ENCODE measurements at regions not wholly inside any gene's neighbourhood (a gene's known extent, or its start where the extent isn't known, plus 50 kb on each side); places are given as distances from the start of the nearest gene placed in this dataset.

DNA sequence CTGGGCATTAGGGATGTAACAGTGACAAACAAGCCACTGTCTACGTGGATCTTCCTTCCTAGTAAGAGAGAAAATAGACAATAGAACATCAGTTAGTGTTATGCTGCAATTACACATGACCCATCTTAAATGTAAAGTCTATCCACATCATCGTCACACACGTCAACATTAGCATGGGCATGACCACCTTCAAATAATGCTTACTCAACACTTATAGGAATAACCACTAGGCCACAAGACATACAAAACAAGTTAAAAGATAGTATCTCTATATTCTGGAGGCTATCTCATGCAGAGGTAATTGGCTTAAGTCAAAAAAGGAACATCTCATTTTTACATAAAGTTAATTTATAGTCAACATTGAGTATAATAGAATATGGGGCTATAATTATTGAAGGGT is 156.5 kb downstream of the MOXD1 start:
- no peak for DNase-seq (ENCODE audit: low spot score)

DNA sequence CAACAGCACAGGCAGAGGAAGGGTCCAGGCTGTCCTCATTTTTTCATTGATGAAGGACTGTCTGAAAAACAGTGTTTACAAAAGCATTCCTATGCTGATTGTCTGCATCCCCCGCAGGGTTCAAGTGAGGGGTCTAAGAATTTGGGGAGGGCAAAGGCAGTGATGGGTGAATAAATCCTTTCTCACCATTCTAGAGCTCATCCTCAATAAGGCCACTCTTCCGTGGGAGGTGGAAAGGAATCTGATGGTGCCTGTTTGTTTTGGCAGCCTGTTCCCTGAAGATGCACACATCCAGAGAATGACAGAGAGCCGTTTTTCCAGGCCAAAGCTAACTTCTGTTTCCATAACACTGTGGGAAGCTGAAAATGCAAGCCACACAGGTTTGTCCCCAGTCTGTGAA is 164.5 kb downstream of the MOXD1 start:
- DNase-seq (ENCODE audit: low spot score), result no peak

DNA sequence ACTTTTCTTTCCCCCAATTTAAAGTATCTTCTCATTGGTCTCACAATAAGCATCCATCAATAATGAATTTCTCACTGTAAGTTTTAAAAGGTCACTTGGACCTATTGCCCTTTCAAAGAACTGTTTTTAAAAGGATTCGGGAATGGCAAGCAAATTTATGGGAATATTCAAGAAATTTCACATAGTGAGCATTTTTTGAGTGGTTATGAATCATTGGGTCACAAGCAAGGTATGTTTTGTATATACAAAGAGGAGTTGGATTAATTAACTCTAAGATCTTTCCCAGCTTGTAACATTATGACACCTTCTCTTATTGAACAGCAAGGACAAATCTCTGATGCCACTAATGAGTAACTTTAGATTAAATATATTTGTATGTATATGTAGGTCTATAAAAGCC is 165.0 kb downstream of the MOXD1 start:
- no peak for DNase-seq (ENCODE audit: low spot score)

DNA sequence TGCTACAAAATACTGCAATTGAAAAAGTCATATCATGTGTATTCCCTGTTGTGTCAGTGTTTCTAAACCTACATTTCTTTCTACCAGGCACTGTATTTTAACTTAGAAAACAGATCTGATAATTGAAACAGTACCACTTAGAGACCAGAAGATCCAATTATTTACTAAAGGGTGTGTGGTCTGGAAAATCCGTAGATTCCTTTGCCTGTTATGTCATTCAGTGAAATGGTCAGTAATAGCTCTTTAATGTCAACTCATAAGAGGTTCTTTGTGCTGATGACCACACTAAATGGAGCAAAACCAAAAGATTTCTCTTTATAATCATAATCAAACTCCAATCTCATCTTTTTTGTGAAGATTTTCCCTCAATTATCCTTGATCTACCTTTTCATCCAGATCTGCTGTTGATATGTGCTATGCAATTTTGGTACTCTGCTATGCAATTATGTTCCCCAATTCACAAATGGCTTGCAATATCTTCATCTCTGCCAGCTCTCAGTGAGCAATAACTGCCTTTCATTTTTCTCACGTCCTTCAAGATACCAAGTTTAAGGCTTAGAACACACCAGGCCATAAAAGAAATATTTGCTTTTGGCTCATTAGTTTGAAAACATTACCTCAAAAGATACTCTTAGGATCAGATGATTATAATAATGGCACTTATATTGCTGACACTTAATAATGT is 165.5 kb downstream of the MOXD1 start:
- DNase-seq (ENCODE audit: low spot score), result no peak

DNA sequence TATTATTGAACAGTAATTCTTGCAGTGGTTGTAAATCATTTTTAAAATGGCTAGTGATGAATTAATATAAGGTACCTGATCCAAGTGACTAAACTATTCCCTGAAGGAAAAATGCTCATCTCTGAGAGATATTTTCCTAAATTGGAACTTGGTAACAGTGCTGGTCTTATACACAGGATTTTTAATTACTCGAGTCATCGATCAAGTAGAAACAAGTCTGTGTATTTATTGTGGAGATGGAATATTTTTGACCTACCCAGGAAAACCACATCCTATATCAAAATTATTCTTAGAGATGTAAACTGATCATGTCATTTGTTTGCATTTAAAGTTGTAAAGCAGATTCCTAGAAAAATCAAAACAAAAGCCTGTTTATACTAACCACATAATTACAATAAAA is 166.9 kb downstream of the MOXD1 start:
- DNase-seq (ENCODE audit: low spot score), result no peak

DNA sequence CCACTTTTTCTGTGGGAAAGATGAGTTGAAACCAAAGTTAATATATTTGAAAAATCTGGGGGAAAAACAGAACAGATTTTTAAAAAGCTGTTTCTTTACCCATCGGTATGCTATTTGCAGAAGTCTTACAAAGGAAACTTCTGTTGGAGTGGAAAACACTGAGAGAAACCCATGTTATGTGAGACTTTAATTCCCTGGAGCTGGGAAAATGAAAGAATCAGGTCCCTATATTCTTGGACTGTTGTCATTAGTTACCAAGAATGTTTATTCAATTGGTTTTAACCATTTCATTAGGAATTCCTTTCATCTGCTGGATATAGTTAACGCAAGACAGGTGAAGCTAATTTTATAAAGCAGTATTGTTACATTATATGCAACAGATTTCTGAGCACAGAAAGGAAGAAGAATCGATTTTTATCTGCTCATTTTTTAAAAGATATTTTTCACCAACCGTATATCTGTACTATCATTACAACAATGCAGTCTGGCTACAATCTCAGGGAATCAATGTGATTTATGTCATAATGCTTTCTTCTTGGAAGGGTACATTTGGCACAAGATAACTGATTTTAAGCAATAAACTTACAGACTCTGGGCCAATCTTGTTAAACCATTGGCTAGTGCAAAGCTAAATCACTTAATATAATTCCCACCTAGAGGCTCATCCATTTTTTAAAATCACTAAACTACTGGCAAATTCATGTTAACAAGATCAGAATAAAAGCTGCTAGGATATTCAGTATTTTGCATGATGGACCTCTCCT is 170.0 kb downstream of the MOXD1 start:
- no peak for DNase-seq (ENCODE audit: low spot score)

DNA sequence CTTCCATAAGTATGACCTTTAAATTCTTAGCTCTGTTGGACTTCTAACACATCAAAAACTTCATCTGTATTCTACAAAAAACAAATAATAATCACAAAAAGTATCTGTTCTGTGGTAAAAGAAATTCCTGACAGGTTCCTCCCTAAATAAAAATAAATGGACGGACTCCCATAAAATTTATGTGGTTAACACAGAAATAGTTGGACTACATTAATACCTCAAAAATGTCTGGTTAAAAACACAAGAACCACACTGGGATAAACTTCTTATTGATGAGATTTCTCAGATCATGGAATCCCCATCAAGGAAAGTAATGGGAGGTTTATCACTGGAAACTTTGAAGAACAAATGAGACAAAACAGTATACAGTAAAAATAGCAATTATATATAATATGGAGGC is 172.4 kb downstream of the MOXD1 start:
- DNase-seq (ENCODE audit: low spot score), result no peak

DNA sequence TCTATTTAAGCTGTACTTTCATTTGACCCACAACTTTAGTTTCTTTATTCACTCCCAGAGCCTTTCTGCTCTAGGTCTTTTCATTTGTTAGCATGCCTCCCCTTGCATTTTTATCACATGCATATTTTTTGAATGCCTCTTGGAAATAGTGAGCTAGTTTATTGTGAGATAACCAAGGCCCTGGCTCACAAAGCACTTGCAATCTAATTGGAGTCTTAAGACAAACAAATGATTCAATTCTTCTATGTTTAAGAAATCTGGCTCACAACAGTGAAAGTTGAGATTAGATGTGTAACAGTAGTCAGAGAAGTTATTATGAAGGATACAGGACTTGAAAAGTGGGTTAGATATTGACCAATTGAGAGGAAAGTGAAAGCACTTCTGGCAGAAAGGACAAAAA is 173.4 kb downstream of the MOXD1 start:
- DNase-seq (ENCODE audit: low spot score), result no peak

DNA sequence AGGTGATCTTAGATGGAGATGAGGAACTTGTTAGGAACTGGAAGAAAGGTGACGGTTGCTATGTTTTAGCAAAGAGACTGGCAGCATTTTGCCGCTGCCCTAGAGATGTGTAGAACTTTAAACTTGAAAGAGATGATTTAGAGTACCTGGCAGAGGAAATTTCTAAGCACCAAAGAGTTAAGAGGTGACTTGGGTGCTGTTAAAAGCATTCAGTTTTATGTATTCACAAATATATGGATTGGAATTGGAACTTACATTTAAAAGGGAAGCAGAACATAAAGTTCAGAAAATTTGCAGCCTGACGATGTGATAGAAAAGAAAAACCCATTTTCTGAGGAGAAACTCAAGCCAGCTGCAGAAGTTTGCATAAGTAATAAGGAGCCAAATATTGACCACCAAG is 176.3 kb downstream of the MOXD1 start:
- DNase-seq (ENCODE audit: low spot score), result no peak

DNA sequence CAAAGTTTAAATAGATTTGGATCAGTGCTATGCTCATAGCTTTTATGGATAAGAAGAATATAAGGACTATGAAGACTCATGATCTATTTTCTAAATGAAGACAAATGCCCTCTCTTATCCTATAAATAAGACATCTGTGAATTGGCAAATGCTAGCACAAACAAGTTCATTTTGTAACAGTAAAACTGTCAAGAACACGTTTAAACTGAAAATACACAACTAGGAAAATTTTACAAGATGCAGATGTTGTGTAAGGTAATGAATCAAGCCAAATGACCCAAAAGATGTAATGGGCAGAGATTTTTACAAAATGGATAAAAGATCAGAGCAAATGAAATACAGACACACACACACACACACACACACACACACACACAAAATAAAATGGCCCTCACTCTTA is 180.5 kb downstream of the MOXD1 start:
- no peak for DNase-seq (ENCODE audit: low spot score)

DNA sequence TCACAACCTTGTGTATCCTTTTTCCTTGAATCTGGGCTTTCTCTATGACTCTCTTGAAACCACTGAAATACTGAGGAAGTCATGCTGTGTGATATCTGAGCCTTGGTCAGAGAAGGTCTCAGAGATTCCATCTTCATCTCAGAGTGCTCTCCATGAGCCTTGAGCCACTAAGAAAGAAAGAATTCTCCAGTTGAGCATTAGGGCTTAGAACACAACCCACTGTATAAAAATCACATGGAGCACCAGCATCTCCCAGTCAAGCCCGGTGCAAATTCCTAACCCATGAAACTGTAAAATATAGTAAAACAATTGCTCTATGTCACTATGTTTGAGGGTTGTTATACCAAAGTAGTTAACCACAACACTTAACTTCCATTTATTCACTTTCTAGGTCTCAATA is 181.4 kb downstream of the MOXD1 start:
- no peak for DNase-seq (ENCODE audit: low spot score)

DNA sequence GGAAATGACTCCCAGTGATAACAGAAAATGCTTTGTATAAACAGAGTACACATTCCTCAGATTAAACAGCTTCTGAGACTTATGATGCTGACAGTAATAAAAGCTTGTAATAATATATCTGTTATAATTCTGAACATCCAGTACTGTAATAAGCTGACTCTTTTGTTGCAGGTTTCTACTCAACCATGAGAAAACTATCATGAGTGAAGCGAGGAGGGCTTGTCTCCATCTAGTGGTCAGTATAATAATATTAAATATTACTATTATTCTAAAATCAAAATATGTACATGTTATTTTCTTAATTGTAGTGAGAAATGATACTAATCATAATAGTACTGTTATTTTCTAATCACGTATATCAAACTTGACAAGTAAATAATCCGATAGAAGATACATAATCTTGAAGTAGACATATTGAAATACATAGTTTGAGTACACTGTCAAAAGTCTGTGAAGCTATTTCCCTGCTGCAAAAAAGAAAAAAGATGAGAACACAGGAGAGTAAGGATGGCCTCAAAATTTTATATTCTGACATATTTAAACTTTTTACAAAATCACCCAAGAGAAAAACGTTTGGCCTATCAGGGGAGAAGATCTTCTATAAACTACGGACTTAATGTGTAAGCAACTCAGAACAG is 183.1 kb downstream of the MOXD1 start:
- no peak for DNase-seq (ENCODE audit: low spot score)

DNA sequence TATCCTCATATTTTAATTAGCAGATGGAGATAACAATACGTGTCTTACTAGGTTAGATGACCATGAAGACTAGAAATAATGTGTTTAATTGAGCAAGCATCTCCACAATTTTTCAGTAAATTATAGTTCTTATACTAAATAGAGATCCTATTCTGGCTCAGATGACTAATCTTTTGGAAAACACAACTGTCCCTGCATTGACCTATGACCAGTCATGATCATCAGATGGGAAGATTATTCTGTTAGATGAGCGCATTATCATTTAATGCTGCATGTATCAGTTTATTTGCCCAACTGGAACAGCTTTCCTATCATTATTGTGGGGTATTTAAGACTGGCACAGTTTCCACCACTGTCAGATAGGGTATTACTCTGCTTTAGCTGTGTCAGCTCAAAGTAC is 185.5 kb downstream of the MOXD1 start:
- no peak for DNase-seq (ENCODE audit: low spot score)

DNA sequence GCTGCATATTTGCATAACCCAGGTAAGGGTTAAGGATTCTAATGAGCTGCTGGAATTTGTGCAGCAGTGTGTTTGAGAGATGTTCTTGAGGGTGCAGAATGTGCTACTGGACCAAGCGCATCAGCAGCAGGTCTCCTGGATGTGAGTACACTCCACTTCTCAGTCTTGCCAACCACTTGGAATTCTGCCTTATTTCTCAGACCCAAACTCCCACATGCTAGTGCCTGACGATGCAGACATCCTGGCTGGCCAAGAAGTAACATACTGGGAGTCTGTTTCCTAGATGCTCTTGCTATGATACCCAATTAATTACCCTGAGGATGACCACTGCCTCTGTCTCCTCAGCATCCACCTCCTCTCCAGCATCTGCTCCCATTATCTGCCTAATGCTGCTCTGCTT is 186.6 kb downstream of the MOXD1 start:
- no peak for DNase-seq (ENCODE audit: low spot score)

DNA sequence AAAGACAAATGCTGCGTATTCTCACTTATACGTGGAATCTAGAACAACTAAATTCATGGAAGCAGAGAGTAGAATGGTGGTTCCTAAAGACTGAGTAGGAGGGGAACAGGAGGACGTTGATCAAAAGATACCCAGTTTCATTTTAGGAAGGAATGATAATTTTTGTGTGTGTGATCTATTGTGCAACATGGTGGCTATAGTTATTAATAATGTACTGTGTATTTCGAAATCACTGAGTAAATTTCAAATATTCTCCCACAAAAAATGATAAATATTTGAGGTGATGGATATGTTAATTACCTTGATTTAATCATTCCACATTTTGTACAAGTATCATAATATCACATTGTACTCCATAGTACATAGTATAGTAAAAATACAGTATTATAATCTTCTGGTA is 187.5 kb downstream of the MOXD1 start:
- no peak for DNase-seq (ENCODE audit: low spot score)

DNA sequence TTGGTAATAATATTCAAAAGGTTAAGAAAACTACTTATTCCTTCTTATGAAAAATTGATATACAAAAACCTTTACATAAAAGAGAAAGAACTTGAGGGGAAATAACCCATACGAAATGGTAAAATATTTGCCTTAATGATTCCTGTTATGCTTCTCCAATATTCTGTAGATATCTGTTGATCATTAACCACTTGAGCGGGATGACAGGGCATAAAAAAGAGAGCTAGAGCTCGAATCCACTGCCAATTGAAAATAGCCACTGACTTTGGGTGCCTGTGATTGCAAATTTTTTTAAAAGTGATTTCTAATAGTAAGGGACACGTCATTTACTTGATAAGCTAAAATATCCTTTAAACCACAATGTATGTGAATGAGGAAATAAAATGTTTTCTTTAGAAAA is 188.1 kb downstream of the MOXD1 start:
- DNase-seq (ENCODE audit: low spot score), result peak; percentile 16

DNA sequence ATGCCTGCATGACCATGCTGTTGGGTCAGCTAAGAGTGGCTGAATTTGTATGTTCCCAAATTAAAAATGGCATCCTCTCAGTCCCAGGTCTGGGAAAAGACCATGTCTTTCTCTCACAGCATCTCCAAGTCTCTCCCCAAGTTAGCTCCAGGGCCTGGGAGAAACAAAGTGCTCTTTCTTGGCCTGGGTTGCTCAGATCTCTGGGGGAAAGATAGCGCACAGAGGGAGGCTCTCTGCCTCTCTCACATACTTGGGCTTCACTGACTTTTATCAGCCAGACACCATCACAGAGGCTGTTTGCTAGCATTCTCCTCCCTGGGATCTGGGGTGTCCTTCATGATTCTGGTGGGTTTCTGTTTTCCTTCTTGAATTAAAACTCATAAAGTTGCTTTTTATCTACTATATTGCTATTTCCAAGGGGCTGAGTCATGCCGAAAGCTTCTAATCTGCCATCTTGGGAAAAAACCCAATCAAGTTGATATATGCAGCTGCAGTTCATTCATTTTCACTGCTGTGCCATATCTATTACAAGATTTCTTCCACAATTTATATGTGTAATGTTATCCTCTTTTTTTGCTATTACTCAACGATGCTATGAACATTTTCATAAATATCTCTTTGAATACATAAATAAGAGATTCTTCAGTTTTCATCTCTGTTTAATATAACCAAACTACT is 190.2 kb downstream of the MOXD1 start:
- DNase-seq (ENCODE audit: low spot score), result no peak

DNA sequence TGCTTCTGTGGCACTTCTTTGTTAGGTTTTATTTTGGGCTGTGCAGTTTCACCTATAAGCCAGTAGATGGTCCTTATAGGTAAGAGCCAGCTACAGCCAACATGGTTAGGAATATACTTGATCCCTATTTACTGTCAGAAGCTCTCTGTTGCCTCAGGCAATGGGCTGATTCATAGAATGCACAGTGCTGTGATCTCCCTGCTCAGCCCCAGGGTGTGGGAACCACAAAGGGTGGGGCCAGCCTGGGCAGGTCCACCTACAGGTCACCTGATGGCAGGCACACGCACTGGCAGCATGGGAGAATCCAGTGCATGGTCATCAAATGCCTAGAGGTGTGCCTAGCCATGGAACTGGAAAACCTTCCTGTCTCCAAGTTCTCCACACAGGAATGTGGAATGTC is 191.9 kb downstream of the MOXD1 start:
- no peak for DNase-seq (ENCODE audit: low spot score)

DNA sequence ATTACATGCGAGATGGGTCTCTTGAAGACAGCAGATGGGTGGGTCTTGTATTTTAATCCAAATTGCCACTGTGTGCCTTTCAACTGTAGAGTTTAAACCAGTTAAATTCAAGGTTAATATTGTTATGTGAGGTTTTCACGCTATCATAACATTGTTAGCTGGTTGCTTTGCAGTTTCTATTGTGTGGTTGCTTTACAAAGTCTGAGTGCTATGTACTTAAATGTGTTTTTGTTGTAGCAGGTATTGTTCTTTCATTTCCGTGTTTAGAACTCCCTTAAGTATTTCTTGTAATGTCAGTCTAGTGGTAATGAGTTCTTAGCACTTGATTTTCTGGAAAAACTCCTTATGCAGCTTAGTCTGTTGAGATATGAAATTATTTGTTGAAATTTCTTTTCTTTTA is 193.3 kb downstream of the MOXD1 start:
- DNase-seq (ENCODE audit: low spot score), result no peak

DNA sequence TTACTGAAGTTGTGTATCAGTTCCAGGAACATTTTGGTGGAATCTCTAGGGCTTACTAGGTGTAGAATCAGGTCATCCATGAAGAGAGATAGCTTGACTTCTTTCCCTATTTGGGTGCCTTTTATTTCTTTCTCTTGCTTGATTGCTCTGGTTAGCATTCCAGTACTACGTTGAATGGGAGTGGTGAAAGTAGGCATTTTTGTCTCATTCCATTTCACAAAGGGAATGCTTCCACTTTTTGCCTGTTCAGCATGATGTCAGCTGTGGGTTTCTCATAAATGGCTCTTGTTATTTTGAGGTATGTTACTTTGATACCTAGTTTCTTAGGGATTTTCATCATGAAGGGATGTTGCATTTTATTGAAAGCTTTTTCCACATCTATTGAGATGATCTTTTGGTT is 195.3 kb downstream of the MOXD1 start:
- no peak for DNase-seq (ENCODE audit: low spot score)

DNA sequence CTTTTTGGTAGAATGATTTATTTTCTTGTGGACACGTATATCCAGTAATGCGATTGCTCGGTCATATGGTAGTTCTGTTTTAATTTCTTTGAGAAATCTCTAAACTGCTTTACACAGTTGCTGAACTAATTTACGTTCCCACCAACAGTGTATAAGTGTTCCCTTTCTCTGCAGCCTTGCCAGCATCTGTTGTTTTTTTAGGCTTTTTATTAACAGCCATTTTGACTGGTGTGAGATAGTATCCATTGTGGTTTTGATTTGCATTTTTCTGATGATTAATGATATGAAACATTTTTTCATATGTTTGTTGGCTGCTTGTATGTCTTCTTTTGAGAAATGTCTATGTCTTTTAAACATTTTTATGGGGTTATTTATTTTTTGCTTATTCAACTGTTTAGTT is 196.7 kb downstream of the MOXD1 start:
- DNase-seq (ENCODE audit: low spot score), result no peak

DNA sequence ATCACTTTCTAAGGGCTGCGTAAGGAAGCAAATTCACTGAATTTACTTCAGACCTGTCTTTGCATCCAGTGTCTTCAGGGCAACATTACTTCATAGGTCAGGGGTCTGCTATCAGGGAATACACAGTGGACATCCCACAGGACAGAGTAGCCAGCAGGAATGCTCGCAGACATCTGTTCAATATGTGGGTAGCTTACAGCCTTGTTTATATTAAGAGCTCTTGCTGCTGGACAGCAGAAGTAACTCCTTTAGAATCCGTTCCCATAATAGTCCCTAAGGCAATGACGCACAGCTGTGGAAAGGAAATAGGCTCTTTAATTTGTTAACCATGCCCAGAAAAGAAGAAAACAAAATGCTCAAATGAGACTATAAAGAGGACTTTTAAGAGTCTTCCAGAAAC is 198.7 kb downstream of the MOXD1 start:
- DNase-seq (ENCODE audit: low spot score), result no peak

DNA sequence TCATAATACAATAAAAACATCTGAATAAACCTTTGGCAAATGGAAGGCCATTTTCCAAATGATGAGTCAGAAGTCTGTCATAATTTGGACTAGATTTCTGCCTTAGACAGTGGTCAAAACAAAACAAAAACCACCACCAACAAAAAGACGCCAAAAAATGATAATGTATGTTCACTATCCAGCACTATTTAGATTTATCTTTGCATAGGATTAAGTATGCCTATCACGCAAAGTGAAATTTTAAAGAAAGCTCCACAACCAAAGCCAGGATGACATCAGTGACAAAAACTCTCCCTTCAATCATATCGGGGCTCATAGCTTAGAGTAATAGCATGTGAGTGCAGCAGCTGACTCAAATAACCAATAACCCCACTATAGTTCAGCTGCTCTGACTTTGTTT is 201.9 kb downstream of the MOXD1 start:
- DNase-seq (ENCODE audit: low spot score), result no peak

Data from HuH-7.5 (cell line).